ENCODE measurements at regions not wholly inside any gene's neighbourhood (a gene's known extent, or its start where the extent isn't known, plus 50 kb on each side); places are given as distances from the start of the nearest gene placed in this dataset.

- DNase-seq (ENCODE audit: low spot score), result no peak
Observed at GRCh38 chr7:46672861-46673260, 751.8 kb upstream of the IGFBP3 start.

GRCh38 chr7:46671108-46671769 is 750.2 kb upstream of the IGFBP3 start:
- DNase-seq (ENCODE audit: low spot score), result no peak

- no peak for DNase-seq (ENCODE audit: low spot score)
Observed at GRCh38 chr7:46669028-46669427, 748.0 kb upstream of the IGFBP3 start.

GRCh38 chr7:46664453-46664852 is 743.4 kb upstream of the IGFBP3 start:
- no peak for DNase-seq (ENCODE audit: low spot score)

GRCh38 chr7:46663025-46663424 is 742.0 kb upstream of the IGFBP3 start:
- DNase-seq (ENCODE audit: low spot score), result no peak

GRCh38 chr7:46661431-46661830 is 740.4 kb upstream of the IGFBP3 start:
- DNase-seq (ENCODE audit: low spot score), result no peak

GRCh38 chr7:46660402-46660980 is 739.4 kb upstream of the IGFBP3 start:
- no peak for DNase-seq (ENCODE audit: low spot score)

- DNase-seq (ENCODE audit: low spot score), result no peak
Observed at GRCh38 chr7:46658281-46658680, 737.2 kb upstream of the IGFBP3 start.

GRCh38 chr7:46654546-46655443 is 733.7 kb upstream of the IGFBP3 start:
- DNase-seq (ENCODE audit: low spot score), result no peak

GRCh38 chr7:46653848-46654247 is 732.8 kb upstream of the IGFBP3 start:
- no peak for DNase-seq (ENCODE audit: low spot score)

- no peak for DNase-seq (ENCODE audit: low spot score)
Observed at GRCh38 chr7:46652317-46652716, 731.2 kb upstream of the IGFBP3 start.

- DNase-seq (ENCODE audit: low spot score), result no peak
Observed at GRCh38 chr7:46651561-46652088, 730.6 kb upstream of the IGFBP3 start.

- no peak for DNase-seq (ENCODE audit: low spot score)
Observed at GRCh38 chr7:46651070-46651469, 730.0 kb upstream of the IGFBP3 start.

GRCh38 chr7:46649876-46650275 is 728.8 kb upstream of the IGFBP3 start:
- DNase-seq (ENCODE audit: low spot score), result no peak

GRCh38 chr7:46637793-46638735 is 717.0 kb upstream of the IGFBP3 start:
- no peak for DNase-seq (ENCODE audit: low spot score)

GRCh38 chr7:46636022-46636421 is 715.0 kb upstream of the IGFBP3 start:
- no peak for DNase-seq (ENCODE audit: low spot score)

GRCh38 chr7:46633630-46634240 is 712.7 kb upstream of the IGFBP3 start:
- no peak for DNase-seq (ENCODE audit: low spot score)

- no peak for DNase-seq (ENCODE audit: low spot score)
Observed at GRCh38 chr7:46633200-46633599, 712.1 kb upstream of the IGFBP3 start.

GRCh38 chr7:46630031-46630430 is 709.0 kb upstream of the IGFBP3 start:
- no peak for DNase-seq (ENCODE audit: low spot score)

GRCh38 chr7:46628389-46628788 is 707.3 kb upstream of the IGFBP3 start:
- DNase-seq (ENCODE audit: low spot score), result no peak

GRCh38 chr7:46626691-46627310 is 705.7 kb upstream of the IGFBP3 start:
- no peak for DNase-seq (ENCODE audit: low spot score)

Data from globus pallidus (tissue), 1 donor.